ENCODE measurements at regions not wholly inside any gene's neighbourhood (a gene's known extent, or its start where the extent isn't known, plus 50 kb on each side); places are given as distances from the start of the nearest gene placed in this dataset.

- TF ChIP-seq CTCF (IDR thresholded peaks at IDR 0.05; ENCODE audit: low read length) (no peak), EZH2 (IDR thresholded peaks at IDR 0.05; ENCODE audit: borderline replicate concordance, low read length) (no peak)
Measured at GRCh38 chrX:129035180-129035579, 488.1 kb downstream of the SMARCA1 start.

Measured in OCI-LY1 (cell line).